PC-3 (cell line): ENCODE measurements at regions not wholly inside any gene's neighbourhood (a gene's known extent, or its start where the extent isn't known, plus 50 kb on each side); places are given as distances from the start of the nearest gene placed in this dataset.
"Not testable (repeated sequence)": the region's sequence is repeated elsewhere in the genome, so short reads cannot be mapped to it uniquely, and the experiment has no call there.

Experiments used
- CTCF ChIP-seq: fragments of 300-600 bp; sonication (generic); conservative IDR thresholded peaks from 2 replicates; pipeline ENCODE4 v1.5.1; 2017; ENCODE audit warnings: antibody characterized with exemption, low read depth, mild to moderate bottlenecking, low read length
- EZH2 ChIP-seq: fragments of 300-600 bp; sonication (generic); IDR thresholded peaks from one replicate; pipeline ENCODE4 v1.6.1; 2017; ENCODE audit warnings: antibody characterized with exemption, mild to moderate bottlenecking, low read length; ENCODE audit not compliant: unreplicated experiment
- EZH2phosphoT487 ChIP-seq: fragments of 300-600 bp; sonication (generic); IDR thresholded peaks from 2 replicates; pipeline ENCODE4 v1.6.1; 2018; ENCODE audit warnings: mild to moderate bottlenecking, antibody characterized with exemption, low read length, borderline replicate concordance

GRCh38 chr21:6158171-6158570 lies 4363.2 kb upstream of the TPTE start:
- not testable (repeated sequence) for TF ChIP-seq CTCF, EZH2, EZH2phosphoT487
